ENCODE measurements at regions not wholly inside any gene's neighbourhood (a gene's known extent, or its start where the extent isn't known, plus 50 kb on each side); places are given as distances from the start of the nearest gene placed in this dataset.

DNA sequence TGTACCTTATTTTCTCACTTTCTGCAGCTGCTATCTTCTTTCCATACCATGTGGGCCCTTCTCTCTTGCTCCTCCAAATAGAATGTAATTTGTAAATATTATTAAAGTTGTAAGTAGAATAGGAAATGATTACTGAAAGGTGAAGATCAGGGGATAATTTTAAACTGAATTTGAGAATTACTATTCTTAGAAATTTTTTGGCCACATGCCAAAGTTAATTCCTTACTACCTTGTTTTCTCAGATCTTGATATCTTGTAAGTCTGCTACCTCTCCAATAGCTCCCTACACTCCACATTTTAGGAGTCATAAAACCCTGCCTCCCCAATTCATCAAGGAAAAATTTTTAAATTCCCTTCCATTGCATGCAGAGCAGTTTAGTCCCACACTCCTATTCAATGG lies 442.7 kb downstream of the SATB2 start:
- Histone ChIP-seq H4K91ac (ENCODE audit: low read length) (no peak overlapping the region), H3K4me1 (ENCODE audit: control insufficient read depth, insufficient read depth, low read depth, low read length) (no peaks in the 10 kb centered on the region), H2BK15ac (ENCODE audit: low read depth, poor library complexity, severe bottlenecking) (no peak overlapping the region), H4K8ac (ENCODE audit: low read length) (no peak overlapping the region), H2AK5ac (ENCODE audit: low read length, severe bottlenecking) (no peak overlapping the region), H3K18ac (ENCODE audit: low read depth in 1 of 2, low read length in 2 of 2) (no peak overlapping the region), H3K4me3 (ENCODE audit: insufficient read depth in 1 of 2, low read depth in 1 of 2, low read length in 2 of 2) (no peak overlapping the region), H2BK12ac (ENCODE audit: low read length in 2 of 2) (no peak overlapping the region), H3K9me3 (ENCODE audit: control insufficient read depth, low read length) (peaks cover 5% of the 10 kb centered on the region), H2AFZ (ENCODE audit: low read depth, low read length) (no peak overlapping the region), H3K27ac (ENCODE audit: low read length, poor library complexity, severe bottlenecking) (no peak overlapping the region), H3K9ac (ENCODE audit: low read length) (no peak overlapping the region), H2BK120ac (ENCODE audit: low read depth, low read length) (no peak overlapping the region), H3K36me3 (ENCODE audit: control insufficient read depth in 1 of 2, insufficient read depth in 2 of 2, low read depth in 1 of 2, low read length in 2 of 2) (no peaks in the 10 kb centered on the region), H3K4me2 (ENCODE audit: low read length, poor library complexity, severe bottlenecking) (no peak overlapping the region), H2BK5ac (ENCODE audit: low read depth, low read length, poor library complexity, severe bottlenecking) (no peak overlapping the region), H3K4ac (ENCODE audit: low read depth in 1 of 2, low read length in 2 of 2) (no peak overlapping the region), H3K79me1 (replicated peaks; ENCODE audit: low read length, poor library complexity, severe bottlenecking) (no peaks in the 10 kb centered on the region), H3K23ac (ENCODE audit: low read length in 2 of 2) (no peak overlapping the region), H3K27me3 (ENCODE audit: control insufficient read depth in 1 of 2, insufficient read depth in 1 of 2, low read length in 2 of 2) (no peaks in the 10 kb centered on the region), H3K14ac (ENCODE audit: low read length in 2 of 2) (no peak overlapping the region)
- DNase-seq = no peak

DNA sequence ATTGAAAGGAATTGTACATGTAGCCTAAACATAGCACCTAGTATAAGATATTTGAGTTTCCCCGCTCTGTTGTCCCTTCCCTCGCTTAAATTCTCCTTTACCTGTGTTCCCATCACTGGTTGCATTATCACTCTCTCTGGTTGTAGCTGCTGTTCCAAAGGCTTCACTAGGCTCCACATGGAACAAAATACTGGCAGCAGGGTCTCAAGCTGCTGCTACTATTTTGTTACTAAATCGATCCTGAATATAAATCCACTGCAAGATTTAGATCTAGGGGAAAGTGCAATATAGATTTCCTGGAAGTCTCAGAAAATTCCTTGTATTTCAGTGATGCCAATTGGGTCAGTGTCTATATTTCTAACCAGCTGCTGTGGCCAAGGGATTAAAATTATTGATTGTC lies 443.5 kb downstream of the SATB2 start:
- Histone ChIP-seq H3K9ac (ENCODE audit: low read length) (no peak overlapping the region), H3K4ac (ENCODE audit: low read depth in 1 of 2, low read length in 2 of 2) (no peak overlapping the region), H3K9me3 (ENCODE audit: control insufficient read depth, low read length) (peaks cover 11% of the 10 kb centered on the region), H3K14ac (ENCODE audit: low read length in 2 of 2) (no peak overlapping the region), H3K4me3 (ENCODE audit: insufficient read depth in 1 of 2, low read depth in 1 of 2, low read length in 2 of 2) (no peak overlapping the region), H3K4me1 (ENCODE audit: control insufficient read depth, insufficient read depth, low read depth, low read length) (no peaks in the 10 kb centered on the region), H3K27ac (ENCODE audit: low read length, poor library complexity, severe bottlenecking) (no peak overlapping the region), H3K36me3 (ENCODE audit: control insufficient read depth in 1 of 2, insufficient read depth in 2 of 2, low read depth in 1 of 2, low read length in 2 of 2) (no peaks in the 10 kb centered on the region), H2AFZ (ENCODE audit: low read depth, low read length) (no peak overlapping the region), H3K4me2 (ENCODE audit: low read length, poor library complexity, severe bottlenecking) (no peak overlapping the region), H2BK12ac (ENCODE audit: low read length in 2 of 2) (no peak overlapping the region), H2BK120ac (ENCODE audit: low read depth, low read length) (no peak overlapping the region), H3K27me3 (ENCODE audit: control insufficient read depth in 1 of 2, insufficient read depth in 1 of 2, low read length in 2 of 2) (no peaks in the 10 kb centered on the region), H3K18ac (ENCODE audit: low read depth in 1 of 2, low read length in 2 of 2) (no peak overlapping the region), H2AK5ac (ENCODE audit: low read length, severe bottlenecking) (no peak overlapping the region), H3K23ac (ENCODE audit: low read length in 2 of 2) (no peak overlapping the region), H4K91ac (ENCODE audit: low read length) (no peak overlapping the region), H2BK15ac (ENCODE audit: low read depth, poor library complexity, severe bottlenecking) (no peak overlapping the region), H4K8ac (ENCODE audit: low read length) (no peak overlapping the region), H3K79me1 (replicated peaks; ENCODE audit: low read length, poor library complexity, severe bottlenecking) (no peaks in the 10 kb centered on the region), H2BK5ac (ENCODE audit: low read depth, low read length, poor library complexity, severe bottlenecking) (no peak overlapping the region)
- no peak for DNase-seq
- 90% methylated on average over 3 of the region's 3 CpGs for WGBS

DNA sequence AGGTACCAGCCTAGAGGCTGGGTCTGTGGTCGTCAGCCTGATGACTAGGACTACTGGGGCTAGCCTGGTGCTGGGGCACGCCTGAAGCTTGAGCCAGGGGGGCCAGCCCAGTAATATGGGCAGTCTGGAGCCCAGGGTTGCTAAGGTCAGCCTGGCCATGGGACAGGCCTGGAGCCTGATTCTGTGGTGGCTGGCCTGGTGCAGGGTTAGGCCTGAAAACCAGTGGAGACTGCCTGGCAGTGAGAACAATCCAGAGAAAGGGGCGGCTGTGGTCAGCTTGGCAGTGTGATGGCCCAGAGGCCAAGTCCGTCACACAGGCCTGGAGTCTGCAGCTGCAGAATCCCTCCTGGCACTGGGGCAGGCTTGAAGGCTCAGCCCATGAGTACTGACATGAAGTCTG lies 445.8 kb downstream of the SATB2 start:
- Histone ChIP-seq H3K79me1 (replicated peaks; ENCODE audit: low read length, poor library complexity, severe bottlenecking) (no peaks in the 10 kb centered on the region), H2BK5ac (ENCODE audit: low read depth, low read length, poor library complexity, severe bottlenecking) (no peak overlapping the region), H3K27ac (ENCODE audit: low read length, poor library complexity, severe bottlenecking) (no peak overlapping the region), H2AK5ac (ENCODE audit: low read length, severe bottlenecking) (no peak overlapping the region), H3K27me3 (ENCODE audit: control insufficient read depth in 1 of 2, insufficient read depth in 1 of 2, low read length in 2 of 2) (no peaks in the 10 kb centered on the region), H3K9me3 (ENCODE audit: control insufficient read depth, low read length) (peaks cover 12% of the 10 kb centered on the region), H2BK120ac (ENCODE audit: low read depth, low read length) (no peak overlapping the region), H3K4ac (ENCODE audit: low read depth in 1 of 2, low read length in 2 of 2) (no peak overlapping the region), H4K91ac (ENCODE audit: low read length) (no peak overlapping the region), H2AFZ (ENCODE audit: low read depth, low read length) (no peak overlapping the region), H4K8ac (ENCODE audit: low read length) (no peak overlapping the region), H2BK12ac (ENCODE audit: low read length in 2 of 2) (no peak overlapping the region), H3K36me3 (ENCODE audit: control insufficient read depth in 1 of 2, insufficient read depth in 2 of 2, low read depth in 1 of 2, low read length in 2 of 2) (no peaks in the 10 kb centered on the region), H3K4me2 (ENCODE audit: low read length, poor library complexity, severe bottlenecking) (no peak overlapping the region), H3K23ac (ENCODE audit: low read length in 2 of 2) (no peak overlapping the region), H3K18ac (ENCODE audit: low read depth in 1 of 2, low read length in 2 of 2) (no peak overlapping the region), H3K4me1 (ENCODE audit: control insufficient read depth, insufficient read depth, low read depth, low read length) (no peaks in the 10 kb centered on the region), H2BK15ac (ENCODE audit: low read depth, poor library complexity, severe bottlenecking) (no peak overlapping the region), H3K9ac (ENCODE audit: low read length) (no peak overlapping the region), H3K14ac (ENCODE audit: low read length in 2 of 2) (no peak overlapping the region), H3K4me3 (ENCODE audit: insufficient read depth in 1 of 2, low read depth in 1 of 2, low read length in 2 of 2) (no peak overlapping the region)
- WGBS = 67% methylated on average over 4 of the region's 4 CpGs
- no peak for DNase-seq

DNA sequence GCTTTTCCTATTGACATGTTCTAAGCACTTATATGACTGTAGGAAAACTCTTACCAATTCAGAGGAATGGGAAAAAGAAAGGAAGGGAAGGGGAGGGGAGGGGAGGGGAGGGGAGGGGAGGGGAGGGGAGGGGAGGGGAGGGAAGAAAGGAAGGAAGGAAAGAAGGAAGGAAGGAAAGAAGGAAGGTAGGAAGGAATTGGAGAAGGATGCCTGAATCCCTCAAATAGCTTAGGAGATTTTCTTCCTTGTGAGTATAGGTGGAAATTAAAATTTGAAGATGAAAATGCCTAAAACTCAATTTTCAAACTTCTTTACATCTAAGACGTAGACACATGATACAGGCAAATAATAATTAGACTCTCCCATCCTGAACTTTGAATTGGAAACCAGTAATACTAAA lies 463.1 kb downstream of the SATB2 start:
- Histone ChIP-seq H4K8ac (ENCODE audit: low read length) (no peak overlapping the region), H3K4me3 (ENCODE audit: insufficient read depth in 1 of 2, low read depth in 1 of 2, low read length in 2 of 2) (no peak overlapping the region), H3K4me2 (ENCODE audit: low read length, poor library complexity, severe bottlenecking) (no peak overlapping the region), H3K9ac (ENCODE audit: low read length) (no peak overlapping the region), H3K27ac (ENCODE audit: low read length, poor library complexity, severe bottlenecking) (no peak overlapping the region), H3K14ac (ENCODE audit: low read length in 2 of 2) (no peak overlapping the region), H2BK5ac (ENCODE audit: low read depth, low read length, poor library complexity, severe bottlenecking) (no peak overlapping the region), H4K91ac (ENCODE audit: low read length) (no peak overlapping the region), H3K27me3 (ENCODE audit: control insufficient read depth in 1 of 2, insufficient read depth in 1 of 2, low read length in 2 of 2) (no peaks in the 10 kb centered on the region), H3K18ac (ENCODE audit: low read depth in 1 of 2, low read length in 2 of 2) (no peak overlapping the region), H3K4ac (ENCODE audit: low read depth in 1 of 2, low read length in 2 of 2) (no peak overlapping the region), H2AK5ac (ENCODE audit: low read length, severe bottlenecking) (no peak overlapping the region), H3K79me1 (replicated peaks; ENCODE audit: low read length, poor library complexity, severe bottlenecking) (no peaks in the 10 kb centered on the region), H2AFZ (ENCODE audit: low read depth, low read length) (no peak overlapping the region), H3K9me3 (ENCODE audit: control insufficient read depth, low read length) (peaks cover 28% of the 10 kb centered on the region), H3K4me1 (ENCODE audit: control insufficient read depth, insufficient read depth, low read depth, low read length) (no peaks in the 10 kb centered on the region), H2BK120ac (ENCODE audit: low read depth, low read length) (no peak overlapping the region), H2BK12ac (ENCODE audit: low read length in 2 of 2) (no peak overlapping the region), H2BK15ac (ENCODE audit: low read depth, poor library complexity, severe bottlenecking) (no peak overlapping the region), H3K36me3 (ENCODE audit: control insufficient read depth in 1 of 2, insufficient read depth in 2 of 2, low read depth in 1 of 2, low read length in 2 of 2) (no peaks in the 10 kb centered on the region), H3K23ac (ENCODE audit: low read length in 2 of 2) (no peak overlapping the region)
- DNase-seq = no peak
- no CpG with 5 or more reads among the region's 1 CpG for WGBS
